Testis (tissue), 2 donors: ENCODE measurements at regions not wholly inside any gene's neighbourhood (a gene's known extent, or its start where the extent isn't known, plus 50 kb on each side); places are given as distances from the start of the nearest gene placed in this dataset.

Experiments used
- DNase-seq: peaks from one replicate; pipeline ENCODE4 v3.0.0-alpha.2; 2019
- H3K27ac ChIP-seq, 2 donors: fragments of 200-600 bp; sonication (generic); one replicate each; pipeline ENCODE4 v1.5.1; 2019
- H3K27me3 ChIP-seq: fragments of 200-600 bp; sonication (generic); one replicate; pipeline ENCODE4 v1.5.1; 2019
- H3K36me3 ChIP-seq: fragments of 200-600 bp; sonication (generic); one replicate; pipeline ENCODE4 v1.5.1; 2017; ENCODE audit warnings: low read depth; ENCODE audit errors: missing control alignments
- H3K4me1 ChIP-seq: fragments of 200-600 bp; sonication (generic); one replicate; pipeline ENCODE4 v1.5.1; 2019
- H3K4me3 ChIP-seq, 2 donors: fragments of 200-600 bp; sonication (generic); one replicate each; pipeline ENCODE4 v1.5.1; 2017 to 2019
- H3K9me3 ChIP-seq: fragments of 200-600 bp; sonication (generic); one replicate; pipeline ENCODE4 v1.5.1; 2017
- CTCF ChIP-seq, 3 experiments: fragments of 450-650 bp in 2 of 3; fragments of 200-600 bp in 1 of 3; sonication (generic) in 1 of 3; IDR thresholded peaks; one replicate each; pipeline ENCODE4 v1.5.1; 2016 to 2019; ENCODE audit warnings: antibody characterized with exemption in 3 of 3, mild to moderate bottlenecking in 2 of 3, moderate library complexity in 1 of 3
- POLR2A ChIP-seq: fragments of 450-650 bp; IDR thresholded peaks from one replicate; pipeline ENCODE4 v1.6.1; 2017; ENCODE audit warnings: antibody characterized with exemption, mild to moderate bottlenecking, moderate library complexity
- WGBS, 2 donors: methylation state at CpG; one replicate each; pipeline ENCODE4 v1.1.5; 2018; 5-methylcytosine and 5-hydroxymethylcytosine counted together
- intact Hi-C: fragments of 100-400 bp; cut with DNase I; formaldehyde crosslinking; loops from one replicate; pipeline ENCODE4 v1.15.1; 2023; ENCODE audit warnings: low total_unique reads

- H3K27me3 ChIP-seq, result no peaks in the 10 kb centered on the region
- WGBS, 2 donors, result 75 to 81% methylated on average over 2 of the region's 2 CpGs
- H3K36me3 ChIP-seq, result no peaks in the 10 kb centered on the region
- intact Hi-C loops, result no loop called here
- no peaks in the 10 kb centered on the region for H3K9me3 ChIP-seq
- H3K4me3 ChIP-seq, result no peak overlapping the region
- DNase-seq, result no peak
- H3K27ac ChIP-seq, result no peak overlapping the region
- TF ChIP-seq CTCF (IDR thresholded peaks at IDR 0.05) (no peak), POLR2A (no peak)
- no peaks in the 10 kb centered on the region for H3K4me1 ChIP-seq
Measured at GRCh38 chr9:78118742-78119473, 87.3 kb upstream of the GNAQ start.

DNA sequence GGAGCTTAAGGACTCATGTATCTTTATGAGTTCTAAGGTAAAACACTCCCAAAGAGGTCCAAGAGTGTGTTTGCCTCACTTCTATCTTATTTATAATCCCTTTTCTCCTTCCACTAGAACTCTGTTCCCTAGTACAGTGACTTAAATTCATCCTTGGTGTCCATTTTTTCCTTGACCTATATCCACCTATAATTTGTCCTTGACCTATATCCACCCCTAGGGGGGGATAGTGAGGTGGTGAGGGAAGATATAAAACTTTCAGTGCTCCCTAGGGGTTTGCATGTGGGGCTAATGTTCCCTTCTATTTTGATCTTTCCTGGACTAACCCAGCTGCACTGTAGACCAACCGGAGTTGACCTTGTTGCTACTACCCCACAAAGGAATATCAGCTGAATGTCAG lies 83.5 kb upstream of the GNAQ start:
- Histone ChIP-seq H3K27ac (no peak overlapping the region), H3K36me3 (no peaks in the 10 kb centered on the region), H3K4me1 (no peaks in the 10 kb centered on the region), H3K27me3 (no peaks in the 10 kb centered on the region), H3K9me3 (no peaks in the 10 kb centered on the region), H3K4me3 (no peak overlapping the region)
- TF ChIP-seq CTCF (IDR thresholded peaks at IDR 0.05), result peak in 1 of 3 experiments; percentile 29
- TF ChIP-seq POLR2A, result no peak
- WGBS, 2 donors, result 88 to 100% methylated on average over 1 of the region's 1 CpG
- intact Hi-C loops, result no loop called here
- DNase-seq, result no peak

DNA sequence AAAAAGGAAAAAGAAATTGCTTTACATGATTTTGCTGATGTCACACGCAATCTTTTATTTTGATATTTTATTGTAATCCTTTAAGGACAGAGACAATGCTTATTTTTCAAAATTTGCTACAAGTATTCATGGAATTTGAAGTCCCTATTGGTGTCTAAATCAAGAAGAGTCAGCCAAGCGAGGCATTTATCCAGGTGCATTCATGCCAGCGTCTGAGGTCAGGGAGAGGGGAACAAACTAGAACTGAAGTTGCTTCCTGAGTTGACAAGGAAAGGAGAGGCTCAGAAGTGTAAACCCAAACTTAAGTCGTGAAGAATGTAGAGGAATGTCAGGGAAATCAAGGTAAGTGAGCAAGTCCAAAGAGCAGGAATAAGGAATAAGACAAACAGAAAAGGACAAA lies 83.0 kb upstream of the GNAQ start:
- H3K27me3 ChIP-seq, result no peaks in the 10 kb centered on the region
- no peak for DNase-seq
- H3K27ac ChIP-seq, result no peak overlapping the region
- no peak for TF ChIP-seq POLR2A
- no peak for TF ChIP-seq CTCF (IDR thresholded peaks at IDR 0.05)
- intact Hi-C loops, result no loop called here
- no peaks in the 10 kb centered on the region for H3K4me1 ChIP-seq
- H3K36me3 ChIP-seq, result no peaks in the 10 kb centered on the region
- H3K4me3 ChIP-seq, result no peak overlapping the region
- H3K9me3 ChIP-seq, result no peaks in the 10 kb centered on the region
- WGBS, 2 donors, result 80 to 90% methylated on average over 4 of the region's 4 CpGs

GRCh38 chr9:78112406-78112805 lies 80.8 kb upstream of the GNAQ start:
- TF ChIP-seq CTCF (IDR thresholded peaks at IDR 0.05) (no peak), POLR2A (no peak)
- Histone ChIP-seq H3K27me3 (no peaks in the 10 kb centered on the region), H3K27ac (no peak overlapping the region), H3K4me3 (no peak overlapping the region), H3K36me3 (no peaks in the 10 kb centered on the region), H3K9me3 (no peaks in the 10 kb centered on the region), H3K4me1 (no peaks in the 10 kb centered on the region)
- intact Hi-C loops, result no loop called here
- WGBS, 2 donors, result 91 to 92% methylated on average over 3 of the region's 3 CpGs
- DNase-seq, result no peak

DNA sequence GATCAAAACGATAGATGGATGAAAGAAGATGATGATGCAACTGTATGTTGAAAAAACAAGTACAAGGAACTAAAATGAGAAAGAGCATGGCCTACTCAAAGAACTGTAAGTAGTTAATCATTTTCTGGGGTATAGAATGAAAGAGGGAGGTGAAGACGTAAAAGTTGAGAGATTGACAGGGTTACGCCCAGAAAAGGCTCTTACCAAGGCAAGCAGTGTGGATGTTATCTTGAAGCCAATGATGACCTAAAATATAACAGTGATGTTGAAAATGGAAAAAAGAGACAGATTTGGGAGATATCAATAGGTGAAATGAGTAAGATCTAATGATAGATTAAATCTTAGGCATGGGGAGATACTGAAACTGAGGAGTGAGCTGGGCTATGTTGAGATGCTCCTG lies 80.4 kb upstream of the GNAQ start:
- Histone ChIP-seq H3K9me3 (no peaks in the 10 kb centered on the region), H3K36me3 (no peaks in the 10 kb centered on the region), H3K27me3 (no peaks in the 10 kb centered on the region), H3K4me3 (no peak overlapping the region), H3K27ac (no peak overlapping the region), H3K4me1 (no peaks in the 10 kb centered on the region)
- 92 to 95% methylated on average over 3 of the region's 3 CpGs for whole genome bisulfite sequencing, 2 donors
- no peak for DNase-seq
- intact Hi-C loops, result no loop called here
- TF ChIP-seq CTCF (IDR thresholded peaks at IDR 0.05), result no peak
- TF ChIP-seq POLR2A, result no peak
